Trophoblast cell (in vitro differentiated cells and primary cell): ENCODE measurements at regions not wholly inside any gene's neighbourhood (a gene's known extent, or its start where the extent isn't known, plus 50 kb on each side); places are given as distances from the start of the nearest gene placed in this dataset.
"Not testable (repeated sequence)": the region's sequence is repeated elsewhere in the genome, so short reads cannot be mapped to it uniquely, and the experiment has no call there.

Experiments used
- DNase-seq, 2 donors: peaks; one replicate each; pipeline ENCODE4 v3.0.0-alpha.2; 2016
- H2AFZ ChIP-seq: 2 replicates; pipeline ENCODE4 v1.6.1; 2013; ENCODE audit warnings: low read length, moderate library complexity, mild to moderate bottlenecking; ENCODE audit not compliant: insufficient read depth, poor library complexity
- H2AK5ac ChIP-seq: 2 replicates; pipeline ENCODE4 v1.6.1; 2013; ENCODE audit warnings: mild to moderate bottlenecking, low read length
- H2BK120ac ChIP-seq: 2 replicates; pipeline ENCODE4 v1.6.1; 2013; ENCODE audit warnings: low read length, mild to moderate bottlenecking, moderate library complexity; ENCODE audit not compliant: insufficient read depth, poor library complexity
- H2BK12ac ChIP-seq: 2 replicates; pipeline ENCODE4 v1.6.1; 2013; ENCODE audit warnings: mild to moderate bottlenecking, low read length, moderate library complexity
- H2BK5ac ChIP-seq: 2 replicates; pipeline ENCODE4 v1.6.1; 2013; ENCODE audit warnings: low read length, low read depth, moderate library complexity, mild to moderate bottlenecking; ENCODE audit not compliant: poor library complexity
- H3K14ac ChIP-seq: 2 replicates; pipeline ENCODE4 v1.6.1; 2013; ENCODE audit warnings: mild to moderate bottlenecking, low read length
- H3K18ac ChIP-seq: 2 replicates; pipeline ENCODE4 v1.6.1; 2013; ENCODE audit warnings: mild to moderate bottlenecking, low read length
- H3K23ac ChIP-seq: 2 replicates; pipeline ENCODE4 v1.6.1; 2013; ENCODE audit warnings: low read length
- H3K27ac ChIP-seq: 2 replicates; pipeline ENCODE4 v1.5.1; 2013; ENCODE audit warnings: low read depth, mild to moderate bottlenecking, inconsistent platforms, low read length, moderate library complexity
- H3K27me3 ChIP-seq: 2 replicates; pipeline ENCODE4 v1.6.1; 2013; ENCODE audit warnings: inconsistent platforms, mild to moderate bottlenecking, low read length, moderate library complexity; ENCODE audit not compliant: insufficient read depth
- H3K36me3 ChIP-seq, 2 experiments: 1 replicate in 1 of 2; 2 replicates in 1 of 2; pipeline ENCODE4 v1.6.1; 2013; ENCODE audit warnings: low read length in 2 of 2, mild to moderate bottlenecking in 2 of 2, moderate library complexity in 1 of 2; ENCODE audit not compliant: insufficient read depth in 2 of 2, control insufficient read depth in 1 of 2
- H3K4ac ChIP-seq: 2 replicates; pipeline ENCODE4 v1.6.1; 2013; ENCODE audit warnings: low read depth, mild to moderate bottlenecking, low read length, moderate library complexity
- H3K4me1 ChIP-seq, 2 experiments: 1 replicate in 1 of 2; 2 replicates in 1 of 2; pipeline ENCODE4 v1.6.1; 2013; ENCODE audit warnings: low read length in 2 of 2, mild to moderate bottlenecking in 2 of 2, moderate library complexity in 1 of 2; ENCODE audit not compliant: insufficient read depth in 2 of 2, control insufficient read depth in 1 of 2
- H3K4me2 ChIP-seq: 2 replicates; pipeline ENCODE4 v1.6.1; 2013; ENCODE audit warnings: inconsistent platforms, mild to moderate bottlenecking, low read length, moderate library complexity
- H3K4me3 ChIP-seq: 2 replicates; pipeline ENCODE4 v1.5.1; 2013; ENCODE audit warnings: mild to moderate bottlenecking, low read depth, low read length, inconsistent platforms
- H3K79me1 ChIP-seq: one replicate; pipeline ENCODE4 v1.6.1; 2013; ENCODE audit warnings: low read length
- H3K79me2 ChIP-seq: 2 replicates; pipeline ENCODE4 v1.6.1; 2013; ENCODE audit warnings: low read length, mild to moderate bottlenecking; ENCODE audit not compliant: control insufficient read depth, insufficient read depth, poor library complexity
- H3K9ac ChIP-seq: 2 replicates; pipeline ENCODE4 v1.6.1; 2013; ENCODE audit warnings: mild to moderate bottlenecking, low read length
- H3K9me3 ChIP-seq: 2 replicates; pipeline ENCODE4 v1.6.1; 2013; ENCODE audit warnings: low read depth, mild to moderate bottlenecking, control low read depth, inconsistent platforms, low read length; ENCODE audit not compliant: insufficient read depth
- H4K12ac ChIP-seq: 2 replicates; pipeline ENCODE4 v1.6.1; 2013; ENCODE audit warnings: low read depth, mild to moderate bottlenecking, low read length, moderate library complexity
- H4K8ac ChIP-seq: 2 replicates; pipeline ENCODE4 v1.6.1; 2013; ENCODE audit warnings: low read depth, mild to moderate bottlenecking, low read length, moderate library complexity
- H4K91ac ChIP-seq: one replicate; pipeline ENCODE4 v1.6.1; 2013; ENCODE audit warnings: low read depth, mild to moderate bottlenecking, low read length, moderate library complexity
- WGBS: extraction: QIAGEN DNeasy Blood & Tissue Kit; methylation state at CpG from one replicate; pipeline ENCODE4 v1.1.7; 2013; ENCODE audit warnings: missing lambda C conversion rate; ENCODE audit not compliant: insufficient read length, insufficient coverage; ENCODE audit errors: extremely low coverage; 5-methylcytosine and 5-hydroxymethylcytosine counted together

DNA sequence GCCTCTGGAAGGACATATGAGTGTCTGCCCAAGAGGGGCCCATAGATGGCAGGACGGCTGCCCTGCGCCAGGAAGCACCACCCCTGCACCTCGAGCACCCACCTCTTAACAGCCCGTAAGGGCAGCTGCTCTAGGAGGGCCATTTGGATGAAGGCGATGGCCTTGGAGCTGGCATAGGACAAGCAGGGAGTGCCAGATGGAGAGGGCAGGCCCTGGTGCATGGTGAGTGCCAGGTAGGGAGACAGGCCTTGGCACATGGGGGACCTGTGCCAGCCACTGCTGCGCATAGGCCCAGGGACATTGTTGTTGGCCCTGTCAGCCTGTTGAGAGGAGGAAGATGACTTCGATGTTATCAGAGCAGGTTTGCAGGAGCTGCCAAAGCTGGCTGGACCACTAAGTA lies 134.2 kb downstream of the SLC25A46 start:
- Histone ChIP-seq H4K8ac (no peak overlapping the region), H4K91ac (no peak overlapping the region), H3K23ac (no peak overlapping the region), H3K4me2 (no peak overlapping the region), H3K4ac (no peak overlapping the region), H2AFZ (no peak overlapping the region), H3K9me3 (no peaks in the 10 kb centered on the region), H3K18ac (no peak overlapping the region), H3K27ac (no peak overlapping the region), H4K12ac (no peak overlapping the region), H3K27me3 (no peaks in the 10 kb centered on the region), H2BK120ac (no peak overlapping the region), H3K79me1 (no peaks in the 10 kb centered on the region), H3K79me2 (no peaks in the 10 kb centered on the region), H3K4me1 (no peaks in the 10 kb centered on the region), H2BK5ac (no peak overlapping the region), H2BK12ac (no peak overlapping the region), H3K9ac (no peak overlapping the region), H3K14ac (no peak overlapping the region), H3K4me3 (no peak overlapping the region), H2AK5ac (no peak overlapping the region), H3K36me3 (no peaks in the 10 kb centered on the region)
- DNase-seq: no peak
- no CpG with 5 or more reads among the region's 7 CpGs for WGBS

DNA sequence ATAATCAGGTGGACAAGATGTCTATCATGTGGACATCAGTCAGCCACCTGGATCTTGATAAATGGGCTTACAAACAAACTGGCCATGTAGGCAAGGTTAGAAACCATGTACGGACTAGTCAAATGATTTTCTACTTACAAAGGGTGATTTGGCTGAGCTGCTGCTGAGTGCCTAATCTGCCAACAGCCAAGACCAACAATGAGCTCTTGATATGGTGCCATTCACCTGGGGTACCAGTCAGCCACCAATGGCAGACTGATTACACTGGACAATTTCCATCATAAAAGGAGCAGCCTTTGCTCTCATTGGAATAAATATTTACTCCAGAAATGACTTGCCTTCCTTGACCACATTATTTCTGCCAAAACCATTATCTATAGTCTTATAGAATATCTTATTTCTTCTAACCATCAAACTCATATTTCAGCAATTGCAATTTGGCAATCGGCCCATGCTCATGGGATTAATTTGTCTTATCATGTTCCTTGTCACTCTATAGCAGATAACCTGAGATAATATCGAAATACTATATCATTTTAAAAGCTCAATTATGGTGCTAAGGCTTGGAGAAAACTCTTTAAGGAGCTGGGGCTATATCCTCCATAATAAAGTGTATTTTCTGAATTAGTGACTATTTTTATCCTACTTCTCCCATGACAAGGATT lies 135.1 kb downstream of the SLC25A46 start:
- no peak overlapping the region for H3K23ac ChIP-seq
- no peak overlapping the region for H3K9ac ChIP-seq
- H2BK12ac ChIP-seq: no peak overlapping the region
- no peak overlapping the region for H2BK120ac ChIP-seq
- no peak overlapping the region for H4K91ac ChIP-seq
- no CpG with 5 or more reads among the region's 3 CpGs for WGBS
- no peaks in the 10 kb centered on the region for H3K79me1 ChIP-seq
- no peak overlapping the region for H3K14ac ChIP-seq
- no peak overlapping the region for H2AFZ ChIP-seq
- no peak overlapping the region for H2AK5ac ChIP-seq
- H3K4me1 ChIP-seq: no peaks in the 10 kb centered on the region
- no peak overlapping the region for H4K12ac ChIP-seq
- no peaks in the 10 kb centered on the region for H3K36me3 ChIP-seq
- no peak overlapping the region for H3K18ac ChIP-seq
- no peaks in the 10 kb centered on the region for H3K27me3 ChIP-seq
- H3K4ac ChIP-seq: no peak overlapping the region
- no peak overlapping the region for H3K4me3 ChIP-seq
- H3K4me2 ChIP-seq: no peak overlapping the region
- H3K27ac ChIP-seq: no peak overlapping the region
- no peaks in the 10 kb centered on the region for H3K9me3 ChIP-seq
- no peaks in the 10 kb centered on the region for H3K79me2 ChIP-seq
- no peak overlapping the region for H2BK5ac ChIP-seq
- H4K8ac ChIP-seq: no peak overlapping the region
- no peak for DNase-seq

DNA sequence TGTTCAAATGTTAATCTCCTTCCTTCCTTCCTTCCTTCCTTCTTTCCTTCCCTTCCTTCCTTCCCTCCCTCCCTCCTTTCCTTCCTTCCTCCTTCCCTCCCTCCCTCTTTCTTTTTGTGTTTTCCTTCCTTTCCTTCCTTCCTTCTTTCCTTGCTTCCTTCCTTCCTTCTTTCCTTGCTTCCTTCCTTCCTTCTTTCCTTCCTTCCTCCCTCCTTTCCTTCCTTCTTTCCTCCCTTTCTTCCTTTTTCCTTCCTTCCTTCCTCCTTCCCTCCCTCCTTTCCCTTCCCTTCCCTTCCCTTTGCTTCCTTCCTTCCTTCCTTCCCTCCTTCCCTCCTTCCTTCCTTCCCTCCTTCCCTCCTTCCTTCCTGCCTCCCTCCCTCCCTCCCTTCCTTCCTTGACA lies 136.3 kb downstream of the SLC25A46 start:
- H3K14ac ChIP-seq, H3K36me3 ChIP-seq, H3K4me2 ChIP-seq, H3K18ac ChIP-seq, H3K9ac ChIP-seq, H2AFZ ChIP-seq, H4K8ac ChIP-seq, H4K12ac ChIP-seq, H3K27ac ChIP-seq, H3K4me3 ChIP-seq, H2BK120ac ChIP-seq, H3K79me2 ChIP-seq, H3K4ac ChIP-seq, H3K23ac ChIP-seq, H3K4me1 ChIP-seq, H2BK12ac ChIP-seq, H3K27me3 ChIP-seq, DNase-seq, H2AK5ac ChIP-seq, H4K91ac ChIP-seq, H2BK5ac ChIP-seq, H3K9me3 ChIP-seq, H3K79me1 ChIP-seq: not testable (repeated sequence)

- Histone ChIP-seq H3K27me3 (no peaks in the 10 kb centered on the region), H3K23ac (no peak overlapping the region), H3K18ac (no peak overlapping the region), H3K4ac (no peak overlapping the region), H2AFZ (no peak overlapping the region), H3K4me3 (no peak overlapping the region), H2AK5ac (no peak overlapping the region), H3K79me1 (no peaks in the 10 kb centered on the region), H4K8ac (no peak overlapping the region), H2BK120ac (no peak overlapping the region), H3K4me2 (no peak overlapping the region), H2BK12ac (no peak overlapping the region), H2BK5ac (no peak overlapping the region), H3K79me2 (no peaks in the 10 kb centered on the region), H4K91ac (no peak overlapping the region), H3K4me1 (no peaks in the 10 kb centered on the region), H3K9me3 (peaks cover 2% of the 10 kb centered on the region), H3K9ac (no peak overlapping the region), H4K12ac (no peak overlapping the region), H3K27ac (no peak overlapping the region), H3K36me3 (no peaks in the 10 kb centered on the region), H3K14ac (no peak overlapping the region)
- no peak for DNase-seq
These were observed 139.3 kb downstream of the SLC25A46 start for GRCh38 chr5:110878115-110878514.
